Panc1 (cell line): ENCODE measurements at regions not wholly inside any gene's neighbourhood (a gene's known extent, or its start where the extent isn't known, plus 50 kb on each side); places are given as distances from the start of the nearest gene placed in this dataset.

Experiments
- ATAC-seq: fragments of 200-7000 bp; cut with Tn5 transposase; 2 replicates; pipeline ENCODE4 v1.9.1; 2020; ENCODE audit warnings: mild to moderate bottlenecking, moderate library complexity
- BruUV-seq: library from RNA; stranded (reverse); fragments of 400-500 nt; replicated peaks from 2 replicates; lab custom pipeline; 2021; lab: Mats Ljungman, UMichigan
- CTCF ChIA-PET: fragments of 300-600 bp; sonication (Branson Sonifier 250); formaldehyde crosslinking; loops from one replicate; lab custom pipeline; 2022; ENCODE audit warnings: antibody characterized with exemption; lab: Charles Lee
- POLR2A ChIA-PET: fragments of 300-600 bp; sonication (Branson Sonifier 250); formaldehyde crosslinking; loops from one replicate; lab custom pipeline; 2022; ENCODE audit warnings: antibody characterized with exemption; lab: Charles Lee
- DNase-seq: peaks from one replicate; pipeline ENCODE4 v3.0.0-alpha.2; 2010; ENCODE audit warnings: low read depth, low spot score
- H3K27ac ChIP-seq: 2 replicates; pipeline ENCODE4 v1.5.1; 2011; ENCODE audit warnings: mild to moderate bottlenecking, low read length, inconsistent platforms
- H3K27me3 ChIP-seq: fragments of 200-500 bp; sonication (Bioruptor generic); 2 replicates; pipeline ENCODE4 v1.6.0; 2014; ENCODE audit warnings: low read length, inconsistent platforms; ENCODE audit not compliant: control insufficient read depth, insufficient read depth
- H3K36me3 ChIP-seq: fragments of 200-500 bp; sonication (Bioruptor generic); 2 replicates; pipeline ENCODE4 v1.5.1; 2014; ENCODE audit warnings: inconsistent platforms, mild to moderate bottlenecking, low read length, moderate library complexity; ENCODE audit not compliant: control insufficient read depth, insufficient read depth
- H3K4me1 ChIP-seq: 2 replicates; pipeline ENCODE4 v1.5.1; 2011; ENCODE audit warnings: inconsistent platforms, mild to moderate bottlenecking, low read length, moderate library complexity; ENCODE audit not compliant: control insufficient read depth, insufficient read depth
- H3K4me3 ChIP-seq, 2 experiments: 2 replicates each; pipeline ENCODE4 v1.5.1; 2011 to 2012; ENCODE audit warnings: low read depth in 2 of 2, low read length in 2 of 2, mild to moderate bottlenecking in 2 of 2, inconsistent platforms in 1 of 2, moderate library complexity in 1 of 2
- H3K9me3 ChIP-seq: fragments of 200-500 bp; sonication (Bioruptor generic); 2 replicates; pipeline ENCODE4 v1.5.1; 2014; ENCODE audit warnings: low read depth, mild to moderate bottlenecking, inconsistent platforms, low read length, moderate library complexity; ENCODE audit not compliant: control insufficient read depth, insufficient read depth
- CTCF ChIP-seq: fragments of 450-650 bp; IDR thresholded peaks from 2 replicates; pipeline ENCODE4 v1.5.1; 2017; ENCODE audit warnings: mild to moderate bottlenecking
- POLR2AphosphoS5 ChIP-seq: IDR thresholded peaks from 2 replicates; pipeline ENCODE4 v1.6.1; 2012; ENCODE audit warnings: mild to moderate bottlenecking, low read depth, low read length, moderate library complexity
- SIN3A ChIP-seq: IDR thresholded peaks from 2 replicates; pipeline ENCODE4 v1.6.1; 2012; ENCODE audit warnings: low read depth, mild to moderate bottlenecking, low read length, moderate library complexity, borderline replicate concordance; ENCODE audit not compliant: insufficient read depth
- TCF7L2 ChIP-seq: IDR thresholded peaks from 2 replicates; pipeline ENCODE4 v1.6.1; 2011; ENCODE audit warnings: mild to moderate bottlenecking, low read depth, low read length, inconsistent platforms
- in situ Hi-C: cut with HindIII; loops from 2 replicates; pipeline ENCODE4 v1.10.0; 2016; ENCODE audit warnings: low sequenced_read_pairs, low pct_unique_long_range_greater_than_20kb
- intact Hi-C: fragments of 100-400 bp; cut with micrococcal nuclease; formaldehyde crosslinking; loops from one replicate; pipeline ENCODE4 v1.10.0; 2022; ENCODE audit not compliant: unreplicated experiment
- TF ChIP-seq, protein P1 (sequence below), 2 experiments: IDR thresholded peaks; 2 replicates each; pipeline ENCODE4 v1.6.1; 2011 to 2012; ENCODE audit warnings: low read depth in 2 of 2, control low read depth in 1 of 2, low read length in 1 of 2, mild to moderate bottlenecking in 1 of 2, moderate library complexity in 1 of 2; ENCODE audit not compliant: insufficient read depth in 1 of 2

- in situ Hi-C loops, result no loop called here
- Histone ChIP-seq H3K27ac (no peak overlapping the region), H3K36me3 (no peaks in the 10 kb centered on the region; the same call in 1 of the 2 replicates), H3K4me3 (no peak overlapping the region), H3K4me1 (no peaks in the 10 kb centered on the region), H3K27me3 (no peaks in the 10 kb centered on the region), H3K9me3 (no peaks in the 10 kb centered on the region)
- ATAC-seq (no peak), DNase-seq (no peak)
- ChIA-PET CTCF (no interaction called here), POLR2A (no interaction called here)
- intact Hi-C loops, result no loop called here
- BruUV-seq, result no TSS peak
- no peak for TF ChIP-seq TCF7L2
- no peak for TF ChIP-seq CTCF
- TF ChIP-seq, protein P1, sequence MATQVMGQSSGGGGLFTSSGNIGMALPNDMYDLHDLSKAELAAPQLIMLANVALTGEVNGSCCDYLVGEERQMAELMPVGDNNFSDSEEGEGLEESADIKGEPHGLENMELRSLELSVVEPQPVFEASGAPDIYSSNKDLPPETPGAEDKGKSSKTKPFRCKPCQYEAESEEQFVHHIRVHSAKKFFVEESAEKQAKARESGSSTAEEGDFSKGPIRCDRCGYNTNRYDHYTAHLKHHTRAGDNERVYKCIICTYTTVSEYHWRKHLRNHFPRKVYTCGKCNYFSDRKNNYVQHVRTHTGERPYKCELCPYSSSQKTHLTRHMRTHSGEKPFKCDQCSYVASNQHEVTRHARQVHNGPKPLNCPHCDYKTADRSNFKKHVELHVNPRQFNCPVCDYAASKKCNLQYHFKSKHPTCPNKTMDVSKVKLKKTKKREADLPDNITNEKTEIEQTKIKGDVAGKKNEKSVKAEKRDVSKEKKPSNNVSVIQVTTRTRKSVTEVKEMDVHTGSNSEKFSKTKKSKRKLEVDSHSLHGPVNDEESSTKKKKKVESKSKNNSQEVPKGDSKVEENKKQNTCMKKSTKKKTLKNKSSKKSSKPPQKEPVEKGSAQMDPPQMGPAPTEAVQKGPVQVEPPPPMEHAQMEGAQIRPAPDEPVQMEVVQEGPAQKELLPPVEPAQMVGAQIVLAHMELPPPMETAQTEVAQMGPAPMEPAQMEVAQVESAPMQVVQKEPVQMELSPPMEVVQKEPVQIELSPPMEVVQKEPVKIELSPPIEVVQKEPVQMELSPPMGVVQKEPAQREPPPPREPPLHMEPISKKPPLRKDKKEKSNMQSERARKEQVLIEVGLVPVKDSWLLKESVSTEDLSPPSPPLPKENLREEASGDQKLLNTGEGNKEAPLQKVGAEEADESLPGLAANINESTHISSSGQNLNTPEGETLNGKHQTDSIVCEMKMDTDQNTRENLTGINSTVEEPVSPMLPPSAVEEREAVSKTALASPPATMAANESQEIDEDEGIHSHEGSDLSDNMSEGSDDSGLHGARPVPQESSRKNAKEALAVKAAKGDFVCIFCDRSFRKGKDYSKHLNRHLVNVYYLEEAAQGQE (IDR thresholded peaks at IDR 0.05; ENCODE audit: insufficient read depth in 1 of 2, low read depth in 2 of 2, low read length in 1 of 2), result no peak
- TF ChIP-seq POLR2AphosphoS5, result no peak
- TF ChIP-seq SIN3A, result no peak
Observed at GRCh38 chr7:119472408-119473038, 800.5 kb upstream of the KCND2 start.

DNA sequence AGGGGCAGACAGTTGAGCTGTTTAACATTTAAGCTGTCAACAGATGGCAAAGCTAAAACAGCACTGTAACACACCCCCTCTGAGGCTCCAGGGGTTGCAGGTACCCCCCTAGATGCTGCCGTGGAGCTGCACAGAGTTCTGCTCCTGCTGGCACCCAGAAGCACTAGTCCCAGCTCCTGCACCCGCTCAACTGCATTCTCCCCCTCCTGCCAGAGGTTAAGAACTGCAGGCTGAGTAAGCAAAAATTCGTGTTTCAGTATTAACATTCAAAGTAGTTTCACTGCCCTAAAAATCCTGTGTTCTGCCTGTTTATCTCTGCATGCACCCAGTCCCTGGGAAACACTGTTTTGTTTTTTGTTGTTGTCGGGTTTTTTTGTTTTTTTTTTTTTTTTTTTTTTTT is 790.8 kb upstream of the KCND2 start:
- Histone ChIP-seq H3K36me3 (no peaks in the 10 kb centered on the region), H3K9me3 (no peaks in the 10 kb centered on the region), H3K4me3 (no peak overlapping the region), H3K4me1 (no peaks in the 10 kb centered on the region), H3K27ac (no peak overlapping the region), H3K27me3 (no peaks in the 10 kb centered on the region)
- ATAC-seq (peak; percentile 76; the same call in 1 of the 2 replicates), DNase-seq (no peak)
- intact Hi-C loops, result no loop called here
- TF ChIP-seq CTCF, result peak; percentile 63
- TF ChIP-seq TCF7L2, result no peak
- ChIA-PET POLR2A (no interaction called here), CTCF (no interaction called here)
- in situ Hi-C loops, result no loop called here
- BruUV-seq, result no TSS peak
